Hepatocyte (in vitro differentiated cells): ENCODE measurements at regions not wholly inside any gene's neighbourhood (a gene's known extent, or its start where the extent isn't known, plus 50 kb on each side); places are given as distances from the start of the nearest gene placed in this dataset.

ENCODE experiments used
- DNase-seq: peaks from one replicate; pipeline ENCODE4 v3.0.0-alpha.2; 2016; ENCODE audit warnings: low spot score
- H2AFZ ChIP-seq: fragments of 200-600 bp; sonication (generic); 2 replicates; pipeline ENCODE4 v1.6.0; 2016; ENCODE audit warnings: antibody characterized with exemption, mild to moderate bottlenecking
- H3K27ac ChIP-seq: fragments of 200-600 bp; sonication (generic); 2 replicates; pipeline ENCODE4 v1.5.1; 2016; ENCODE audit warnings: mild to moderate bottlenecking
- H3K27me3 ChIP-seq: fragments of 200-600 bp; sonication (generic); 2 replicates; pipeline ENCODE4 v1.6.1; 2016
- H3K36me3 ChIP-seq: fragments of 200-600 bp; sonication (generic); replicated peaks from 2 replicates; pipeline ENCODE4 v1.5.1; 2016; ENCODE audit warnings: low read depth; ENCODE audit not compliant: insufficient read depth
- H3K4me1 ChIP-seq: fragments of 200-600 bp; sonication (generic); 2 replicates; pipeline ENCODE4 v1.5.1; 2016; ENCODE audit warnings: mild to moderate bottlenecking, moderate library complexity; ENCODE audit not compliant: insufficient read depth
- H3K4me2 ChIP-seq: fragments of 200-600 bp; sonication (generic); 2 replicates; pipeline ENCODE4 v1.6.0; 2016
- H3K4me3 ChIP-seq: fragments of 200-600 bp; sonication (generic); 2 replicates; pipeline ENCODE4 v1.5.1; 2016; ENCODE audit warnings: mild to moderate bottlenecking
- H3K79me2 ChIP-seq: fragments of 200-600 bp; sonication (generic); 2 replicates; pipeline ENCODE4 v1.6.0; 2017; ENCODE audit warnings: mild to moderate bottlenecking
- H3K9me2 ChIP-seq: fragments of 200-600 bp; sonication (generic); replicated peaks from 2 replicates; pipeline ENCODE4 v1.6.0; 2017; ENCODE audit warnings: mild to moderate bottlenecking; ENCODE audit not compliant: insufficient read depth
- H3K9me3 ChIP-seq: fragments of 200-600 bp; sonication (generic); 2 replicates; pipeline ENCODE4 v1.5.1; 2016; ENCODE audit warnings: low read depth, mild to moderate bottlenecking
- H4K20me1 ChIP-seq: fragments of 200-600 bp; sonication (generic); 2 replicates; pipeline ENCODE4 v1.6.0; 2016; ENCODE audit warnings: mild to moderate bottlenecking; ENCODE audit not compliant: insufficient read depth, poor library complexity, severe bottlenecking
- EZH2 ChIP-seq: fragments of 200-600 bp; sonication (generic); IDR thresholded peaks from 2 replicates; pipeline ENCODE4 v1.6.1; 2016; ENCODE audit warnings: antibody characterized with exemption, mild to moderate bottlenecking, borderline replicate concordance
- EZH2phosphoT487 ChIP-seq: fragments of 200-600 bp; sonication (generic); IDR thresholded peaks from one replicate; pipeline ENCODE4 v1.6.1; 2018; ENCODE audit warnings: antibody characterized with exemption, mild to moderate bottlenecking, low read depth, moderate library complexity; ENCODE audit not compliant: unreplicated experiment, severe bottlenecking
- WGBS: methylation state at CpG from one replicate; pipeline ENCODE4 v1.1.6; 2016; ENCODE audit warnings: low lambda C conversion rate; ENCODE audit errors: missing lambda C conversion rate; 5-methylcytosine and 5-hydroxymethylcytosine counted together
- TF ChIP-seq, protein P1 (sequence below): fragments of 200-600 bp; sonication (generic); IDR thresholded peaks from 2 replicates; pipeline ENCODE4 v1.5.1; 2016; ENCODE audit warnings: antibody characterized with exemption, mild to moderate bottlenecking; ENCODE audit not compliant: poor library complexity

- Histone ChIP-seq H3K27ac (no peak overlapping the region), H3K36me3 (no peaks in the 10 kb centered on the region), H3K4me3 (no peak overlapping the region), H3K9me3 (no peaks in the 10 kb centered on the region), H2AFZ (no peak overlapping the region), H3K4me1 (no peaks in the 10 kb centered on the region), H3K9me2 (no peaks in the 10 kb centered on the region), H3K27me3 (no peaks in the 10 kb centered on the region), H4K20me1 (no peaks in the 10 kb centered on the region), H3K4me2 (no peak overlapping the region), H3K79me2 (no peaks in the 10 kb centered on the region)
- no peak for TF ChIP-seq EZH2phosphoT487
- no peak for TF ChIP-seq EZH2
- TF ChIP-seq, protein P1, sequence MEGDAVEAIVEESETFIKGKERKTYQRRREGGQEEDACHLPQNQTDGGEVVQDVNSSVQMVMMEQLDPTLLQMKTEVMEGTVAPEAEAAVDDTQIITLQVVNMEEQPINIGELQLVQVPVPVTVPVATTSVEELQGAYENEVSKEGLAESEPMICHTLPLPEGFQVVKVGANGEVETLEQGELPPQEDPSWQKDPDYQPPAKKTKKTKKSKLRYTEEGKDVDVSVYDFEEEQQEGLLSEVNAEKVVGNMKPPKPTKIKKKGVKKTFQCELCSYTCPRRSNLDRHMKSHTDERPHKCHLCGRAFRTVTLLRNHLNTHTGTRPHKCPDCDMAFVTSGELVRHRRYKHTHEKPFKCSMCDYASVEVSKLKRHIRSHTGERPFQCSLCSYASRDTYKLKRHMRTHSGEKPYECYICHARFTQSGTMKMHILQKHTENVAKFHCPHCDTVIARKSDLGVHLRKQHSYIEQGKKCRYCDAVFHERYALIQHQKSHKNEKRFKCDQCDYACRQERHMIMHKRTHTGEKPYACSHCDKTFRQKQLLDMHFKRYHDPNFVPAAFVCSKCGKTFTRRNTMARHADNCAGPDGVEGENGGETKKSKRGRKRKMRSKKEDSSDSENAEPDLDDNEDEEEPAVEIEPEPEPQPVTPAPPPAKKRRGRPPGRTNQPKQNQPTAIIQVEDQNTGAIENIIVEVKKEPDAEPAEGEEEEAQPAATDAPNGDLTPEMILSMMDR = no peak
- no peak for DNase-seq
- WGBS = 99% methylated on average over 6 of the region's 6 CpGs
Measured at GRCh38 chr5:27590503-27590902, 552.1 kb upstream of the CDH9 start.

GRCh38 chr5:27578279-27578678, 539.9 kb upstream of the CDH9 start:
- no peak for TF ChIP-seq EZH2
- no peak for TF ChIP-seq EZH2phosphoT487
- TF ChIP-seq, protein P1 = no peak
- Histone ChIP-seq H4K20me1 (no peaks in the 10 kb centered on the region), H3K36me3 (no peaks in the 10 kb centered on the region), H3K4me1 (no peaks in the 10 kb centered on the region), H3K9me2 (no peaks in the 10 kb centered on the region), H3K4me2 (no peak overlapping the region), H2AFZ (no peak overlapping the region), H3K4me3 (no peak overlapping the region), H3K27ac (no peak overlapping the region), H3K27me3 (no peaks in the 10 kb centered on the region), H3K9me3 (no peaks in the 10 kb centered on the region), H3K79me2 (no peaks in the 10 kb centered on the region)
- DNase-seq = no peak

DNA sequence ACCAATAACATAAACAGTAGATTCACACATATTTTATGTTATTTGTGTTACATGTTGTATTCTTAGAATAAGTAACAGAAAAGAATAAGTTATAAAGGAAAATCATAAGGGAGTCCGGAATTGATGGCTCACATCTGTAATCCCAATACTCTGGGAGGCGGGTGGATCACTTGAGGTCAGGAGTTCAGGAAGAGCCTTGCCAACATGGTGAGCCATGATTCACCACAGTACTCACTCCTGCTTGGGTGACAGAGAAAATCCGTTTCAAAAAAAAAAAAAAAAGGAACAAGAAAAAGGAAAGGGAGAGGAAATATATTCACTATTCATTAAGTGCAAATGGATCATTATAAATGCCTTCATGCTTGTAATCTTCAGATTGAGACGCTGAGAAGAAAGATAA, 533.3 kb upstream of the CDH9 start:
- TF ChIP-seq EZH2phosphoT487 (no peak), EZH2 (no peak)
- TF ChIP-seq, protein P1 = no peak
- Histone ChIP-seq H3K4me2 (no peak overlapping the region), H3K4me3 (no peak overlapping the region), H2AFZ (no peak overlapping the region), H3K9me2 (no peaks in the 10 kb centered on the region), H3K79me2 (no peaks in the 10 kb centered on the region), H3K4me1 (no peaks in the 10 kb centered on the region), H3K27ac (no peak overlapping the region), H3K36me3 (no peaks in the 10 kb centered on the region), H4K20me1 (no peaks in the 10 kb centered on the region), H3K27me3 (no peaks in the 10 kb centered on the region), H3K9me3 (no peaks in the 10 kb centered on the region)
- 79% methylated on average over 3 of the region's 4 CpGs for WGBS
- DNase-seq = no peak

DNA sequence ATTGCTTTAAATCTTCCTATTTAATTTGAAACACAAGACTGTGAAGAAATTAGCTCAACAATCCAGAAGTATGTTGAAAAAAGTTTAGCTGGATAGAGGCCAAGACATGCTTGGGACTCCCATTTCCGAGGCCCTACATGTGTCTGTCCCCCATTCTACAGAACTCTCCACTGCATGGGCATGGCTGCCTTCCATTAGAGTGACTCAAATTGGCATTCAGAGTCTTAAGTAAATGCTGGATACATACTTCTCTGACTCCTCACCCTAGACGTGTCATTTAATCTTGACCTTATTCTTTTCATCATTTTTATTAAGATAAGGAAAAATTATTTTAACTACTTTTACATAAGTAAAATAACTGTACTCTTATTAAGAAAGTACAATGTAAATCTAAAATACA, 530.4 kb upstream of the CDH9 start:
- no peak for TF ChIP-seq EZH2phosphoT487
- no peak for TF ChIP-seq EZH2
- TF ChIP-seq, protein P1 = no peak
- Histone ChIP-seq H3K4me3 (no peak overlapping the region), H3K9me3 (no peaks in the 10 kb centered on the region), H3K9me2 (no peaks in the 10 kb centered on the region), H3K4me2 (no peak overlapping the region), H3K27ac (no peak overlapping the region), H3K79me2 (no peaks in the 10 kb centered on the region), H3K36me3 (no peaks in the 10 kb centered on the region), H4K20me1 (no peaks in the 10 kb centered on the region), H3K27me3 (no peaks in the 10 kb centered on the region), H3K4me1 (no peaks in the 10 kb centered on the region), H2AFZ (no peak overlapping the region)
- no peak for DNase-seq
- WGBS = 85% methylated on average over 2 of the region's 2 CpGs
